SKM-1 (cell line): ENCODE measurements at regions not wholly inside any gene's neighbourhood (a gene's known extent, or its start where the extent isn't known, plus 50 kb on each side); places are given as distances from the start of the nearest gene placed in this dataset.

Source experiments
- DNase-seq: peaks from one replicate; lab custom pipeline; 2025; ENCODE audit not compliant: unreplicated experiment; lab: John Stamatoyannopoulos, UW

DNA sequence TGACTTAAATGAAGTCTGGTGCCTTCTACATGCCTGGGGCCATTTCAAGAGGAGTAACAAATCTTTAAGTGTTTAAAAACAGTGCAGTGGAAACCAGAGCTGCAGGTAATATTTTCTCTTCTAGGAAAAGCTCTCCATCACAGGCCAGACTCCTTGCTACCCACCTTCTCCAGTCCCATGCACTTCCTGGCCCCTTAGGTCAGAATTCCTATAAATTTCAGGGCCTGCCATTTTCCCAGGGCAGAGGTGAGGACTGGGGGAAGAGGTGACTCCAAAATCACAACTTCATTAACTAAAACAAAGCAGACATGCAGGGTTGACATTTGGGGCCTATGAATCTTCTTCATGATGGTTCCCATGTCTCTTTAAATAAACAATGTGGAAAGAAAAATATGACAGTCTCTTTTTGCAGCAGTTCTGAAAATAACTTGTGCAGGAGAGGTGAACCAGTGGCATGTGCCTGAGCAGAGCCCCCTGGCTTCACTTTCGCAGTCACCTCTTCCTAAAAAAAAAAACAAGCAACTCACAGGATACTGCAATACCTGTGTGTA lies 63.7 kb upstream of the TANC1 start:
- no peak for DNase-seq

GRCh38 chr2:158905341-158905740 lies 63.1 kb upstream of the TANC1 start:
- no peak for DNase-seq

- no peak for DNase-seq
Observed at GRCh38 chr2:158905784-158906183, 62.7 kb upstream of the TANC1 start.

DNA sequence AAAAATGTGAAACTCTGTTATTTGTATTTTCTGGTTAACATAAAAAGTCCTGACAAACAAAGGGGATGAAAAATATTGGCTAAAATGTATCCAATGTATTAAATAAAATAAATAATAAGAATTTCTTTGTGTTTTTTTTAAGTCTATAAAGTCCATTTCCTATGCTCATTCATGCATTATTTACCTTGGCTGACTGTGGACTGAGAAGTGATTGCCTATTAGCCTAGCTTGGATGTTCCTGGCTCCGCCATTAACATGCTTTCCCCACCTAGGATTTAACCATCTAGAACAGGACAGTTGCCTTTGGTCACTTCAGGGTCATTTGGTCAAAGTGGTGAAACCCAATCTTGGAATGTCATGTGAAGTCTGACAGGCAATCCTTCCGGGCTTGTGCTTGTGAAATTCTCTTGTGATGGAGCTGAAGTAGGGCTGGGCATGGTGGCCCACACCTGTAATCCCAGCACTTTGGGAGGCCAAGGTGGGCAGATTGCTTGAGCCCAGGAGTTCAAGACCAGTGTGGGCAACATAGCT lies 60.4 kb upstream of the TANC1 start:
- DNase-seq = no peak

GRCh38 chr2:158912112-158912511 lies 56.3 kb upstream of the TANC1 start:
- DNase-seq = peak; percentile 74

DNA sequence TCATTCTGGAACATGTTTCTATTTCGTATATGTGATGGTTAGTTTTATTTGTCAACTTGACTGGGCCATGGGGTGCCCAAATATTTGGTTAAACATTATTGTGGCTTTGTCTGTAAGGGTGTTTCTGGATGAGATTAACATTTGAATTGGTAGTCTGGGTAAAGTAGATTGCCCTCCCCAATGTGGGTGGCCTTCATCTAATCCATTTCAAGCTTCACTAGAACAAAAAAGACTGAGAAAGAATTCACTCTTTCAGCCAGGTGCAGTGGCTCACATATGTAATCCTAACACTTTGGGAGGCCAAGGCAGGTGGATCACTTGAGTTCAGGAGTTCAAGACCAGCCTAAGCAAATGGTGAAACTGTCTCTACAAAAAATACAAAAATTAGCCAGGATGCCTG lies 55.7 kb upstream of the TANC1 start:
- DNase-seq = no peak

GRCh38 chr2:158914066-158914465 lies 54.4 kb upstream of the TANC1 start:
- DNase-seq = no peak

DNA sequence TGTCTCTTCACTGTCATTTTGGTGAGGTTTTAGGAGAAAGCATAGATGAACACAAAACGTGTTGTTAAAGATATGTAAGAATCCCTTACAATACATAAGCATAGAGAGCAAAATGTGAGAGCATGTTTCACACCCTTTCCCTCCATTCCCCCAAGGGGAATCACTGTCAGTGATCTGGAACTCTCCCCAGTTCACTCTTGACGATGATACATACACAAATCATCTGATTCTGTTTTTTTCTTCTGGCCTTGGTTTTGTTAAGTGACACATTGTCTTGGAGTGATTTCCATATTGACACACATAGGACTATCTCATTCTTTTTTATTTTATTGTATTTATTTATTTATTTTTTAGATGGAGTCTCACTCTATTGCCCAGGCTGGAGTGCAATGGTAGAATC lies 53.7 kb upstream of the TANC1 start:
- no peak for DNase-seq

DNA sequence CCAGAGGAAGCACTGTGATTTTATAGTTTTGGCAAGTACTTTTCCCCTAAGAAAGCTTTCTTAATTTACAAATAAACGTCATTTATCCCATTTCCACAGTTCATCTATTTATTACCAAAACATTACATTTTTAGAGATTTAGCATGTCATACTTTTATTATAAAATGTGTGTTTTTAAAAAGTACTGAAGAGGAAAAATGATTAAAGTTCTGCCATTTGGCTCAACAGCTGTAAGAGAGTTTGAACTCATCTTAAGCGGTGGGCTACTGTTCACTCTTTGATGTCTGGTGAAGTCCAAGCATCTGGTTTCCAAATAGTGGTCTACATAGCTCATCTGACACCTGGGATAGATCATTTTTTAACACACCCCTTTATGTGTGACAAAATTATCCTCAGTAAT lies 51.3 kb upstream of the TANC1 start:
- no peak for DNase-seq

- DNase-seq = no peak
Observed at GRCh38 chr2:158918452-158918851, 50.0 kb upstream of the TANC1 start.
